ENCODE measurements at regions not wholly inside any gene's neighbourhood (a gene's known extent, or its start where the extent isn't known, plus 50 kb on each side); places are given as distances from the start of the nearest gene placed in this dataset.
"Not testable (repeated sequence)": the region's sequence is repeated elsewhere in the genome, so short reads cannot be mapped to it uniquely, and the experiment has no call there.

GRCh38 chr2:187206071-187206470, 242.0 kb downstream of the CALCRL start:
- no peak for DNase-seq

GRCh38 chr2:187198136-187198535, 249.9 kb downstream of the CALCRL start:
- no peak for DNase-seq

- DNase-seq: no peak
Measured at GRCh38 chr2:187194049-187194448, 254.0 kb downstream of the CALCRL start.

- no peak for DNase-seq
Measured at GRCh38 chr2:187188783-187189631, 259.0 kb downstream of the CALCRL start.

GRCh38 chr2:187187519-187187918, 260.5 kb downstream of the CALCRL start:
- no peak for DNase-seq

GRCh38 chr2:187180529-187180928, 267.5 kb downstream of the CALCRL start:
- no peak for DNase-seq

GRCh38 chr2:187178876-187179275, 269.2 kb downstream of the CALCRL start:
- DNase-seq: not testable (repeated sequence)

GRCh38 chr2:187177253-187177652, 270.8 kb downstream of the CALCRL start:
- no peak for DNase-seq

GRCh38 chr2:187174582-187174981, 273.5 kb downstream of the CALCRL start:
- no peak for DNase-seq

- no peak for DNase-seq
Measured at GRCh38 chr2:187171318-187171717, 276.7 kb downstream of the CALCRL start.

GRCh38 chr2:187169864-187170263, 278.2 kb downstream of the CALCRL start:
- DNase-seq: no peak

- DNase-seq: no peak
Measured at GRCh38 chr2:187168720-187169713, 279.0 kb downstream of the CALCRL start.

- no peak for DNase-seq
Measured at GRCh38 chr2:187167491-187167890, 280.6 kb downstream of the CALCRL start.

- no peak for DNase-seq
Measured at GRCh38 chr2:187165936-187166610, 282.0 kb downstream of the CALCRL start.

- DNase-seq: no peak
Measured at GRCh38 chr2:187158452-187158851, 289.6 kb downstream of the CALCRL start.

- DNase-seq: no peak
Measured at GRCh38 chr2:187157046-187157445, 291.0 kb downstream of the CALCRL start.

- DNase-seq: no peak
Measured at GRCh38 chr2:187155476-187155875, 292.6 kb downstream of the CALCRL start.

- DNase-seq: no peak
Measured at GRCh38 chr2:187150670-187151069, 297.4 kb downstream of the CALCRL start.

GRCh38 chr2:187148059-187148714, 299.2 kb upstream of the ZSWIM2 start:
- DNase-seq: no peak

GRCh38 chr2:187143537-187143936, 294.6 kb upstream of the ZSWIM2 start:
- no peak for DNase-seq

- no peak for DNase-seq
Measured at GRCh38 chr2:187139469-187139868, 290.5 kb upstream of the ZSWIM2 start.

- DNase-seq: peak; percentile 63
Measured at GRCh38 chr2:187138265-187138664, 289.3 kb upstream of the ZSWIM2 start.
